K562 (cell line): ENCODE measurements at regions not wholly inside any gene's neighbourhood (a gene's known extent, or its start where the extent isn't known, plus 50 kb on each side); places are given as distances from the start of the nearest gene placed in this dataset.

Source experiments
- ARID1B ChIP-seq: fragments of 450-650 bp; IDR thresholded peaks from 2 replicates; pipeline ENCODE4 v1.6.1; 2016; ENCODE audit warnings: antibody characterized with exemption, mild to moderate bottlenecking, inconsistent platforms
- HSF4 ChIP-seq: fragments of 250-450 bp; sonication (Bioruptor Pico); IDR thresholded peaks from 2 replicates; pipeline ENCODE4 v2.1.2; 2022; ENCODE audit warnings: mild to moderate bottlenecking, moderate library complexity, borderline replicate concordance
- MYC ChIP-seq, 2 experiments: fragments of 250-450 bp in 1 of 2; sonication (Bioruptor Pico) in 1 of 2; IDR thresholded peaks; 2 replicates each; pipeline versions ENCODE4 v1.5.1 to v1.6.1; 2012 to 2021; ENCODE audit warnings: low read depth in 2 of 2, borderline replicate concordance in 1 of 2, improper control_type of control experiment in 1 of 2, low read length in 1 of 2, mild to moderate bottlenecking in 1 of 2, moderate library complexity in 1 of 2
- NFE2L1 ChIP-seq: fragments of 450-650 bp; IDR thresholded peaks from 2 replicates; pipeline ENCODE4 v1.6.1; 2016; ENCODE audit warnings: missing genetic modification characterization, low read depth, mild to moderate bottlenecking, missing compliant biosample characterization, moderate library complexity, borderline replicate concordance
- POLR3A ChIP-seq: IDR thresholded peaks from 2 replicates; pipeline ENCODE4 v1.6.1; 2011; ENCODE audit warnings: borderline replicate concordance, mild to moderate bottlenecking, moderate library complexity; ENCODE audit not compliant: insufficient read length, insufficient read depth; ENCODE audit errors: extremely low read depth
- RBM34 ChIP-seq: fragments of 200-400 bp; formaldehyde crosslinking; IDR thresholded peaks from 2 replicates; pipeline ENCODE4 v1.6.1; 2018; ENCODE audit warnings: low read length, borderline replicate concordance; ENCODE audit not compliant: insufficient read depth
- TBP ChIP-seq: optimal IDR thresholded peaks from 2 replicates; pipeline ENCODE3; 2011; ENCODE audit warnings: low read depth, low read length, improper control_type of control experiment
- TF ChIP-seq, protein P1 (sequence below), 2 experiments: fragments of 450-650 bp; IDR thresholded peaks; 2 replicates each; pipeline ENCODE4 v1.6.1; 2016; ENCODE audit warnings: mild to moderate bottlenecking in 2 of 2, borderline replicate concordance in 1 of 2, low read depth in 1 of 2, moderate library complexity in 1 of 2
- TF ChIP-seq, protein P2 (sequence below): sonication (generic); formaldehyde crosslinking; IDR thresholded peaks from 2 replicates; pipeline ENCODE4 v1.8.0; 2023; ENCODE audit warnings: missing genetic modification reagents, mild to moderate bottlenecking, borderline replicate concordance
- TF ChIP-seq, protein P3 (sequence below): sonication (generic); formaldehyde crosslinking; IDR thresholded peaks from 2 replicates; pipeline ENCODE4 v1.8.1; 2022; ENCODE audit warnings: missing genetic modification reagents

DNA sequence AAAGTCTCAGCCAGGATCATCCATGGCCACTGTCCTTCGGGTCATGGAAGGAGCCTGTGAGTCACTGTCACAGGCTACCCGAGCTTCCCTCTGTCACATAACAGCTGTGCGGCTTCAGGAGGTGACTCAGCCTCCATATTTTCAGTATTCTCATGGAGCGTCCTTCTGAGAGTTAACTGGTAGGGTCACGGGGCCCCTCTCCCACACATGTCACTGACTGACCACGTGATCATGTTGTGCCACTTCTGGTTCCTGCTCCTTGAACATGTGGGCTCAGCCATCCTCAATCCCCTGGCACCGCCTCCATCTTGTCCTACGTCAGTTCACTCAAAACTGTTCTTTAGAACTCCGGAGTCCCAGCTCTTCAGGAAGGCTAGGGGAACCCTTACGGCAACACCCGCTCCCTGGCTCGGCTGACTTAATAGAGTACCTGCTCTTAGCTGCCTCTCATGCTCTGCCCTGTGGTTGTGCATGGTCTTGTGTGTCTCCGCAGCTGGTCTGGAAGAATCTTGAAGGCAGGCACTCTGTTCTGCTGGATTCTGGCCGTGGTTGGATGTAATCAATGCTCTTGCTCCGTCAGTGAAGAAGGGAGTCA, 182.8 kb downstream of the ICE1 start (continued):
- TF ChIP-seq, protein P1, sequence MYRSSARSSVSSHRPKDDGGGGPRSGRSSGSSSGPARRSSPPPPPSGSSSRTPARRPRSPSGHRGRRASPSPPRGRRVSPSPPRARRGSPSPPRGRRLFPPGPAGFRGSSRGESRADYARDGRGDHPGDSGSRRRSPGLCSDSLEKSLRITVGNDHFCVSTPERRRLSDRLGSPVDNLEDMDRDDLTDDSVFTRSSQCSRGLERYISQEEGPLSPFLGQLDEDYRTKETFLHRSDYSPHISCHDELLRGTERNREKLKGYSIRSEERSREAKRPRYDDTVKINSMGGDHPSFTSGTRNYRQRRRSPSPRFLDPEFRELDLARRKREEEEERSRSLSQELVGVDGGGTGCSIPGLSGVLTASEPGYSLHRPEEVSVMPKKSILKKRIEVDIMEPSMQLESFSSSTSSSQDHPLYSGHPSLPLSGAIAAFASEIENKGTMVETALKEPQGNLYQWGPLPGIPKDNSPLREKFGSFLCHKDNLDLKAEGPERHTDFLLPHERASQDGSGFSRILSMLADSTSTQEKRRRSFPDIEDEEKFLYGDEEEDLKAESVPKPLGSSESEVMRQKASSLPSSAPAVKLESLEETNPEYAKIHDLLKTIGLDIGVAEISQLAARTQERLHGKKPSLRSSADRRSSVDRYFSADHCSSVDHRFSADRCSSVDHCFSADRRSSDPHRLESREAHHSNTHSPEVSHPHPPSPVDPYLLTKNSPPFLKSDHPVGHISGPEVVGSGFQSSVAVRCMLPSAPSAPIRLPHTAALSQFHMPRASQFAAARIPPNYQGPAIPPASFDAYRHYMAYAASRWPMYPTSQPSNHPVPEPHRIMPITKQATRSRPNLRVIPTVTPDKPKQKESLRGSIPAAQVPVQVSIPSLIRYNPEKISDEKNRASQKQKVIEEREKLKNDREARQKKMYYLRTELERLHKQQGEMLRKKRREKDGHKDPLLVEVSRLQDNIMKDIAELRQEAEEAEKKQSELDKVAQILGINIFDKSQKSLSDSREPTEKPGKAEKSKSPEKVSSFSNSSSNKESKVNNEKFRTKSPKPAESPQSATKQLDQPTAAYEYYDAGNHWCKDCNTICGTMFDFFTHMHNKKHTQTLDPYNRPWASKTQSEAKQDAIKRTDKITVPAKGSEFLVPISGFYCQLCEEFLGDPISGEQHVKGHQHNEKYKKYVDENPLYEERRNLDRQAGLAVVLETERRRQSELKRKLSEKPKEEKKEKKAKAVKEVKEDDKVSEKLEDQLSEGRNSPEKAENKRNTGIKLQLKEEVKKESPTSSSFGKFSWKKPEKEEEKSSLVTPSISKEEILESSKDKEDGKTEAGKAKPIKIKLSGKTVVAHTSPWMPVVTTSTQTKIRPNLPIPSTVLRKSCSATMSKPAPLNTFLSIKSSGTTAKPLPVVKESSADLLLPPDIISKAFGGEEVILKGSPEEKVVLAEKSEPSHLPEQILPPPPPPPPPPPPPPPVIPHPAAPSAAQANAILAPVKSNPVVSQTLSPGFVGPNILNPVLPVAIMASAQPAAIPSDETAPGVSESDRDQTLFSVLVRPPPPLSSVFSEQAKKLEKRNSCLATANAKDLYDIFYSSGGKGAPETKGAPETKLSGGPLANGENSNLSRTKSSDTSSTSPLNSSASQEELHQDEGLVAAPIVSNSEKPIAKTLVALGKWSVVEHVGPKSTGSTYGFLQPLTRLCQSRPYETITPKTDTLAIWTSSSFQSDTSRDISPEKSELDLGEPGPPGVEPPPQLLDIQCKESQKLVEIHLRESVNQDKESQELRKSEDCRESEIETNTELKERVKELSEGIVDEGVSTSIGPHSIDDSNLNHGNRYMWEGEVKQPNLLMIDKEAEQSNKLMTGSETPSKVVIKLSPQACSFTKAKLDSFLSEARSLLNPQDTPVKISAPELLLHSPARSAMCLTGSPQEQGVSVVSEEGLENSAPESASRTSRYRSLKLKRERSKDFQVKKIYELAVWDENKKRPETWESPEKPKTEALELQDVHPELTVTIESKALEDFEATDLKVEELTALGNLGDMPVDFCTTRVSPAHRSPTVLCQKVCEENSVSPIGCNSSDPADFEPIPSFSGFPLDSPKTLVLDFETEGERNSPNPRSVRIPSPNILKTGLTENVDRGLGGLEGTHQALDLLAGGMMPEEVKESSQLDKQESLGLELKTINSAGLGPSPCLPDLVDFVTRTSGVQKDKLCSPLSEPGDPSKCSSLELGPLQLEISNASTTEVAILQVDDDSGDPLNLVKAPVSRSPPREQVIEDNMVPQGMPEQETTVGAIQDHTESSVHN (IDR thresholded peaks at IDR 0.05; ENCODE audit: borderline replicate concordance in 1 of 2, low read depth in 1 of 2), result peak in 1 of 2 experiments; percentile 86; a peak in 2 of 4 replicates
- TF ChIP-seq ARID1B, result peak; percentile 56; the same call in 1 of the 2 replicates
- peak; percentile 29; the same call in 1 of the 2 replicates for TF ChIP-seq MYC (IDR thresholded peaks at IDR 0.05; ENCODE audit: low read depth, low read length)
- 0 out of 2 replicates have a peak, but pooled peaks have one; percentile 59 for TF ChIP-seq MYC (CRISPR knock-in tag; IDR thresholded peaks at IDR 0.05; ENCODE audit: borderline replicate concordance, low read depth)
- TF ChIP-seq RBM34, result no peak
- TF ChIP-seq, protein P2, sequence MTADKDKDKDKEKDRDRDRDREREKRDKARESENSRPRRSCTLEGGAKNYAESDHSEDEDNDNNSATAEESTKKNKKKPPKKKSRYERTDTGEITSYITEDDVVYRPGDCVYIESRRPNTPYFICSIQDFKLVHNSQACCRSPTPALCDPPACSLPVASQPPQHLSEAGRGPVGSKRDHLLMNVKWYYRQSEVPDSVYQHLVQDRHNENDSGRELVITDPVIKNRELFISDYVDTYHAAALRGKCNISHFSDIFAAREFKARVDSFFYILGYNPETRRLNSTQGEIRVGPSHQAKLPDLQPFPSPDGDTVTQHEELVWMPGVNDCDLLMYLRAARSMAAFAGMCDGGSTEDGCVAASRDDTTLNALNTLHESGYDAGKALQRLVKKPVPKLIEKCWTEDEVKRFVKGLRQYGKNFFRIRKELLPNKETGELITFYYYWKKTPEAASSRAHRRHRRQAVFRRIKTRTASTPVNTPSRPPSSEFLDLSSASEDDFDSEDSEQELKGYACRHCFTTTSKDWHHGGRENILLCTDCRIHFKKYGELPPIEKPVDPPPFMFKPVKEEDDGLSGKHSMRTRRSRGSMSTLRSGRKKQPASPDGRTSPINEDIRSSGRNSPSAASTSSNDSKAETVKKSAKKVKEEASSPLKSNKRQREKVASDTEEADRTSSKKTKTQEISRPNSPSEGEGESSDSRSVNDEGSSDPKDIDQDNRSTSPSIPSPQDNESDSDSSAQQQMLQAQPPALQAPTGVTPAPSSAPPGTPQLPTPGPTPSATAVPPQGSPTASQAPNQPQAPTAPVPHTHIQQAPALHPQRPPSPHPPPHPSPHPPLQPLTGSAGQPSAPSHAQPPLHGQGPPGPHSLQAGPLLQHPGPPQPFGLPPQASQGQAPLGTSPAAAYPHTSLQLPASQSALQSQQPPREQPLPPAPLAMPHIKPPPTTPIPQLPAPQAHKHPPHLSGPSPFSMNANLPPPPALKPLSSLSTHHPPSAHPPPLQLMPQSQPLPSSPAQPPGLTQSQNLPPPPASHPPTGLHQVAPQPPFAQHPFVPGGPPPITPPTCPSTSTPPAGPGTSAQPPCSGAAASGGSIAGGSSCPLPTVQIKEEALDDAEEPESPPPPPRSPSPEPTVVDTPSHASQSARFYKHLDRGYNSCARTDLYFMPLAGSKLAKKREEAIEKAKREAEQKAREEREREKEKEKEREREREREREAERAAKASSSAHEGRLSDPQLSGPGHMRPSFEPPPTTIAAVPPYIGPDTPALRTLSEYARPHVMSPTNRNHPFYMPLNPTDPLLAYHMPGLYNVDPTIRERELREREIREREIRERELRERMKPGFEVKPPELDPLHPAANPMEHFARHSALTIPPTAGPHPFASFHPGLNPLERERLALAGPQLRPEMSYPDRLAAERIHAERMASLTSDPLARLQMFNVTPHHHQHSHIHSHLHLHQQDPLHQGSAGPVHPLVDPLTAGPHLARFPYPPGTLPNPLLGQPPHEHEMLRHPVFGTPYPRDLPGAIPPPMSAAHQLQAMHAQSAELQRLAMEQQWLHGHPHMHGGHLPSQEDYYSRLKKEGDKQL, result no peak
- no peak for TF ChIP-seq POLR3A
- no peak for TF ChIP-seq HSF4 (CRISPR knock-in tag)
- TF ChIP-seq, protein P3, sequence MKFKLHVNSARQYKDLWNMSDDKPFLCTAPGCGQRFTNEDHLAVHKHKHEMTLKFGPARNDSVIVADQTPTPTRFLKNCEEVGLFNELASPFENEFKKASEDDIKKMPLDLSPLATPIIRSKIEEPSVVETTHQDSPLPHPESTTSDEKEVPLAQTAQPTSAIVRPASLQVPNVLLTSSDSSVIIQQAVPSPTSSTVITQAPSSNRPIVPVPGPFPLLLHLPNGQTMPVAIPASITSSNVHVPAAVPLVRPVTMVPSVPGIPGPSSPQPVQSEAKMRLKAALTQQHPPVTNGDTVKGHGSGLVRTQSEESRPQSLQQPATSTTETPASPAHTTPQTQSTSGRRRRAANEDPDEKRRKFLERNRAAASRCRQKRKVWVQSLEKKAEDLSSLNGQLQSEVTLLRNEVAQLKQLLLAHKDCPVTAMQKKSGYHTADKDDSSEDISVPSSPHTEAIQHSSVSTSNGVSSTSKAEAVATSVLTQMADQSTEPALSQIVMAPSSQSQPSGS (CRISPR knock-in tag), result no peak
- no peak for TF ChIP-seq TBP
- TF ChIP-seq NFE2L1 (tag), result no peak
